Breast epithelium (tissue), 4 donors: ENCODE measurements at regions not wholly inside any gene's neighbourhood (a gene's known extent, or its start where the extent isn't known, plus 50 kb on each side); places are given as distances from the start of the nearest gene placed in this dataset.

Experiments used
- DNase-seq, 2 donors: peaks; one replicate each; pipeline ENCODE4 v3.0.0-alpha.2; 2019; ENCODE audit warnings: low spot score in 2 of 2
- H3K27ac ChIP-seq, 2 donors: fragments of 200-600 bp; sonication (generic) in 1 of 2; one replicate each; pipeline ENCODE4 v1.5.1; 2016 to 2019; ENCODE audit warnings: mild to moderate bottlenecking in 1 of 2
- H3K27me3 ChIP-seq, 2 donors: fragments of 200-600 bp; sonication (generic) in 1 of 2; one replicate each; pipeline versions ENCODE4 v1.5.1 to v1.6.0; 2017 to 2019; ENCODE audit warnings: control low read depth in 1 of 2, mild to moderate bottlenecking in 1 of 2
- H3K36me3 ChIP-seq: fragments of 200-600 bp; one replicate; pipeline ENCODE4 v1.5.1; 2019
- H3K4me1 ChIP-seq, 2 donors: fragments of 200-600 bp; sonication (generic); one replicate each; pipeline ENCODE4 v1.5.1; 2016 to 2019; ENCODE audit warnings: control low read depth in 1 of 2
- H3K4me3 ChIP-seq, 3 donors: fragments of 200-600 bp; sonication (generic); 1 replicate in 2 of 3; 2 replicates in 1 of 3; pipeline ENCODE4 v1.5.1; 2016 to 2019; ENCODE audit warnings: mild to moderate bottlenecking in 3 of 3, moderate library complexity in 2 of 3
- H3K9me3 ChIP-seq, 2 donors: fragments of 200-600 bp; sonication (generic) in 1 of 2; one replicate each; pipeline ENCODE4 v1.5.1; 2016 to 2019; ENCODE audit warnings: control low read depth in 1 of 2
- POLR2A ChIP-seq: fragments of 450-650 bp; IDR thresholded peaks from one replicate; pipeline ENCODE4 v1.6.1; 2016; ENCODE audit warnings: antibody characterized with exemption, mild to moderate bottlenecking, moderate library complexity
- POLR2AphosphoS5 ChIP-seq, 3 donors: sonication (generic); formaldehyde crosslinking; IDR thresholded peaks; one replicate each; pipeline ENCODE4 v1.6.1; 2017; ENCODE audit warnings: antibody characterized with exemption in 3 of 3
- intact Hi-C: fragments of 100-400 bp; cut with DNase I; formaldehyde crosslinking; loops from one replicate; pipeline ENCODE4 v1.15.1; 2023; ENCODE audit warnings: low total_unique reads
- TF ChIP-seq, protein P1 (sequence below), 3 donors: fragments of 450-650 bp; IDR thresholded peaks; one replicate each; pipeline ENCODE4 v1.5.1; 2016 to 2017; ENCODE audit warnings: antibody characterized with exemption in 3 of 3, mild to moderate bottlenecking in 3 of 3, moderate library complexity in 3 of 3

DNA sequence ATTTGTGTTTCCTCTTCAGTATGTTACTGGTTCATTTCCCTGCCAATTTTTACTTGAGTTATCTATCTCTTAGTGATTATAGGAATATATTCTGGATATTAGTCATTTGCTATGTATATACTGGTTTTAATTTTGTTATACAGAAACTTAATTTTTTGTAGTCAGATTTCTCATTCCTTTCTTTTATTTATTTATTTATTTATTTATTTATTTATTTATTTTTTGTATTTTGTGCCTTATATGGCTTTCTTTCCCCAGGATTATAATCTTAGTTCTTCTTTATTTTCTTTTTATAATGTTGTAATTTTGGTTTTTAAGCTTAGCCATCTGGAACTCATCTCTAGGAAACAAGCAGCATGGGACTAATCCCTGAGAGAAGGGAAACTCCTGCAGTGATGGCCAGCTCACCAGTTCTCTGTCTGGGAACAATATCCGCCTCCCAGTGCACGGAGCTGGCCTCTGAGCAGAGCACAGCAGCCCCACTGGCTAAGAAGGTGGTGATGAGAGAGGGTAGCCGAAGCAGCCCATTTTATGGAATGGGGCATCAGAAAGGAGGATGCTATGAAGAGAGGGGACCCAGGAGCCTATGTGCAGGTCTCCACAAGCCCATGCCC lies 54.5 kb upstream of the ADORA2B start:
- DNase-seq = no peak
- TF ChIP-seq, protein P1, sequence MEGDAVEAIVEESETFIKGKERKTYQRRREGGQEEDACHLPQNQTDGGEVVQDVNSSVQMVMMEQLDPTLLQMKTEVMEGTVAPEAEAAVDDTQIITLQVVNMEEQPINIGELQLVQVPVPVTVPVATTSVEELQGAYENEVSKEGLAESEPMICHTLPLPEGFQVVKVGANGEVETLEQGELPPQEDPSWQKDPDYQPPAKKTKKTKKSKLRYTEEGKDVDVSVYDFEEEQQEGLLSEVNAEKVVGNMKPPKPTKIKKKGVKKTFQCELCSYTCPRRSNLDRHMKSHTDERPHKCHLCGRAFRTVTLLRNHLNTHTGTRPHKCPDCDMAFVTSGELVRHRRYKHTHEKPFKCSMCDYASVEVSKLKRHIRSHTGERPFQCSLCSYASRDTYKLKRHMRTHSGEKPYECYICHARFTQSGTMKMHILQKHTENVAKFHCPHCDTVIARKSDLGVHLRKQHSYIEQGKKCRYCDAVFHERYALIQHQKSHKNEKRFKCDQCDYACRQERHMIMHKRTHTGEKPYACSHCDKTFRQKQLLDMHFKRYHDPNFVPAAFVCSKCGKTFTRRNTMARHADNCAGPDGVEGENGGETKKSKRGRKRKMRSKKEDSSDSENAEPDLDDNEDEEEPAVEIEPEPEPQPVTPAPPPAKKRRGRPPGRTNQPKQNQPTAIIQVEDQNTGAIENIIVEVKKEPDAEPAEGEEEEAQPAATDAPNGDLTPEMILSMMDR (IDR thresholded peaks at IDR 0.05) = no peak
- TF ChIP-seq POLR2A = no peak
- intact Hi-C loops = no loop called here

DNA sequence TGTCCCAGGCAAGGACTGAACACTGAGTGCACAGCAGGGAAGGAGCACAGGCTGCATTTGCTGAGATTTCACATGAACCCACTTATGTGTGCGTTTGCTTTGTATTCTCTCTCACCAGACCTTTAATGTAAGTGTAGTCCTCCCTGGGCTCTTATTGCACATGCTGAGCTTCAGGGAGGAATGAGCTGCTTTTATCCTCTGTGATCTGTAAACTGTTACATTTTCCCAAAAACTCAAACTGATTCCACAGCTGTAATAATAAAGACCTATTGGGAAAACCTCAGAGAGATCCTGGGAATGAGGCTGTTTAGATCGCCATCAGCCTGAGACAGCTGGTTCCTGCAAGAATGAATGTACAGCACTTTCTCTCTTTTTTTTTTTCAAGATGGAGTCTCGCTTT lies 53.6 kb upstream of the ADORA2B start:
- intact Hi-C loops = no loop called here
- Histone ChIP-seq H3K36me3 (no peaks in the 10 kb centered on the region), H3K4me1 (no peaks in the 10 kb centered on the region), H3K4me3 (no peak overlapping the region), H3K9me3 (no peaks in the 10 kb centered on the region), H3K27ac (no peak overlapping the region), H3K27me3 (no peaks in the 10 kb centered on the region)
- no peak for DNase-seq
- TF ChIP-seq, protein P1 (IDR thresholded peaks at IDR 0.05) = no peak
- TF ChIP-seq POLR2A (no peak), POLR2AphosphoS5 (IDR thresholded peaks at IDR 0.05) (no peak)

More for the DNA sequence above, 54.5 kb upstream of the ADORA2B start:
- Histone ChIP-seq H3K36me3 (no peaks in the 10 kb centered on the region), H3K4me1 (no peaks in the 10 kb centered on the region), H3K27ac (no peak overlapping the region), H3K9me3 (no peaks in the 10 kb centered on the region), H3K4me3 (no peak overlapping the region), H3K27me3 (no peaks in the 10 kb centered on the region)

DNA sequence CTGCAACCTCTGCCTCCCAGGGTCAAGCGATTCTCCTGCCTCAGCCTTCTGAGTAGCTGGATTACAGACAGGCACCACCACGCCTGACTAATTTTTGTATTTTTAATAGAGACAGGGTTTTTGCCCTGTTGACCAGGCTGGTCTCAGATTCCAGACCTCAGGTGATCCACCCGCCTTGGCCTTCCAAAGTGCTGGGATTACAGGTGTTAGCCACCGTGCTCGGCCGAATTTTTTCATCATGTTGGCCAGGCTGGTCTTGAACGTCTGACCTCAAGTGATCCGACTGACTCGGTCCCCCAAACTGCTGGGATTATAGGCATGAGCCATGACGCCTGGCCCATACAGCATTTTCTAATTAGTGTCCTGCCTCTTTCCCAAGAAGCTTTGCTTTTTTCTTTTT lies 52.7 kb upstream of the ADORA2B start:
- TF ChIP-seq, protein P1 (IDR thresholded peaks at IDR 0.05) = no peak
- TF ChIP-seq POLR2A = no peak
- TF ChIP-seq POLR2AphosphoS5 (IDR thresholded peaks at IDR 0.05) = no peak
- intact Hi-C loops = no loop called here
- no peak for DNase-seq
- H3K27ac ChIP-seq = peak overlapping the region; percentile 80 to 81
- no peak overlapping the region for H3K4me3 ChIP-seq
- no peaks in the 10 kb centered on the region for H3K36me3 ChIP-seq
- no peaks in the 10 kb centered on the region for H3K27me3 ChIP-seq
- H3K9me3 ChIP-seq = no peaks in the 10 kb centered on the region
- no peaks in the 10 kb centered on the region for H3K4me1 ChIP-seq

GRCh38 chr17:15892731-15893657 lies 51.9 kb upstream of the ADORA2B start:
- peak in 1 of 2 donors; percentile 23 for DNase-seq
- peak overlapping the region in 1 of 3 donors; percentile 9 for H3K4me3 ChIP-seq
- H3K9me3 ChIP-seq = no peaks in the 10 kb centered on the region
- no peaks in the 10 kb centered on the region for H3K27me3 ChIP-seq
- intact Hi-C loops = no loop called here
- H3K27ac ChIP-seq = peak overlapping the region; percentile 80 to 81
- H3K36me3 ChIP-seq = no peaks in the 10 kb centered on the region
- no peaks in the 10 kb centered on the region for H3K4me1 ChIP-seq
- TF ChIP-seq POLR2A = no peak

DNA sequence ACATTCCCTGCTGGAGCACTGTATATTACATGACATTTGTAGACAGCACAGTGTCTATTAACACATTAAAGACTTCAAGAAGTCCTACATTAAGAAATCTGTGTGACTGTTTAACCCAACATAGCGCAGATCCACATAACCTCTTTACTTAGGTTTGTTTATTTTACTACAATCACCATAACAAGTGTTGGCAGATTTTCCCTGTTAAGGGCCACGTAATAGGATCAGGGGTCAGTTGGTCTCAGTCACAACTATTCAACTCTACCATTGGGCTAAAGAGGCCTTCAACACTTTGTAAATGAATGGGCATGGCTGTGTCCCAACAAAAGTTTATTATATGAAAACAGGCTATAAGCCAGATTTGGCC lies 51.3 kb upstream of the ADORA2B start:
- intact Hi-C loops = no loop called here
- Histone ChIP-seq H3K27ac (peak overlapping the region; percentile 78 to 80), H3K9me3 (no peaks in the 10 kb centered on the region), H3K27me3 (no peaks in the 10 kb centered on the region), H3K36me3 (no peaks in the 10 kb centered on the region), H3K4me1 (no peaks in the 10 kb centered on the region), H3K4me3 (no peak overlapping the region)
- DNase-seq = no peak
- TF ChIP-seq POLR2AphosphoS5 (IDR thresholded peaks at IDR 0.05) = no peak
- TF ChIP-seq, protein P1 (IDR thresholded peaks at IDR 0.05) = no peak
- TF ChIP-seq POLR2A = no peak
